HFFc6 (cell line): ENCODE measurements at regions not wholly inside any gene's neighbourhood (a gene's known extent, or its start where the extent isn't known, plus 50 kb on each side); places are given as distances from the start of the nearest gene placed in this dataset.
"Not testable (repeated sequence)": the region's sequence is repeated elsewhere in the genome, so short reads cannot be mapped to it uniquely, and the experiment has no call there.

ENCODE experiments used
- DNase-seq: peaks from one replicate; pipeline ENCODE4 v3.0.0-alpha.2; 2018
- H3K27ac Mint-ChIP-seq: 2 replicates; pipeline ENCODE4 v1.8.0; 2020; ENCODE audit warnings: mild to moderate bottlenecking, mixed read lengths
- H3K27me3 Mint-ChIP-seq: 2 replicates; pipeline ENCODE4 v1.8.0; 2021; ENCODE audit warnings: mild to moderate bottlenecking, moderate library complexity, mixed read lengths; ENCODE audit not compliant: insufficient read depth
- H3K36me3 Mint-ChIP-seq: 2 replicates; pipeline ENCODE4 v1.8.0; 2021; ENCODE audit warnings: low read depth, mixed read lengths
- H3K4me1 Mint-ChIP-seq: 2 replicates; pipeline ENCODE4 v1.8.0; 2020; ENCODE audit warnings: low read depth, mixed read lengths
- H3K4me3 Mint-ChIP-seq: 2 replicates; pipeline ENCODE4 v1.8.0; 2020; ENCODE audit warnings: mild to moderate bottlenecking, moderate library complexity, mixed read lengths
- H3K9me3 Mint-ChIP-seq: 2 replicates; pipeline ENCODE4 v1.8.0; 2020; ENCODE audit warnings: mild to moderate bottlenecking, mixed read lengths
- CTCF ChIP-seq: fragments of 200-600 bp; sonication (generic); IDR thresholded peaks from 2 replicates; pipeline ENCODE4 v1.5.0; 2021; ENCODE audit warnings: antibody characterized with exemption, mild to moderate bottlenecking

- Mint-ChIP-seq H3K4me1 (no peaks in the 10 kb centered on the region), H3K36me3 (no peaks in the 10 kb centered on the region), H3K9me3 (peaks cover 29% of the 10 kb centered on the region), H3K4me3 (no peak overlapping the region), H3K27me3 (no peaks in the 10 kb centered on the region), H3K27ac (no peak overlapping the region)
- DNase-seq, result no peak
- no peak for TF ChIP-seq CTCF
Measured at GRCh38 chr13:80881495-80881894, 540.6 kb upstream of the SPRY2 start.

- no peaks in the 10 kb centered on the region for H3K4me1 Mint-ChIP-seq
- no peak overlapping the region for H3K27ac Mint-ChIP-seq
Measured at GRCh38 chr13:80881034-80881433, 540.1 kb upstream of the SPRY2 start.

GRCh38 chr13:80877944-80878241 lies 537.0 kb upstream of the SPRY2 start:
- Mint-ChIP-seq H3K27ac (no peak overlapping the region), H3K4me1 (no peaks in the 10 kb centered on the region), H3K9me3 (peaks cover 28% of the 10 kb centered on the region), H3K27me3 (no peaks in the 10 kb centered on the region), H3K36me3 (no peaks in the 10 kb centered on the region), H3K4me3 (no peak overlapping the region)
- no peak for DNase-seq
- no peak for TF ChIP-seq CTCF

More at GRCh38 chr13:80881034-80881433, 540.1 kb upstream of the SPRY2 start:
- Mint-ChIP-seq H3K4me3 (no peak overlapping the region), H3K9me3 (peaks cover 27% of the 10 kb centered on the region), H3K27me3 (no peaks in the 10 kb centered on the region), H3K36me3 (no peaks in the 10 kb centered on the region)
- TF ChIP-seq CTCF, result no peak
- no peak for DNase-seq

- Mint-ChIP-seq H3K4me3 (no peak overlapping the region), H3K9me3 (peaks cover 28% of the 10 kb centered on the region), H3K27ac (no peak overlapping the region), H3K4me1 (no peaks in the 10 kb centered on the region), H3K27me3 (no peaks in the 10 kb centered on the region), H3K36me3 (no peaks in the 10 kb centered on the region)
- no peak for DNase-seq
- TF ChIP-seq CTCF, result no peak
Measured at GRCh38 chr13:80877209-80877943, 536.5 kb upstream of the SPRY2 start.

GRCh38 chr13:80873589-80873988 lies 532.7 kb upstream of the SPRY2 start:
- Mint-ChIP-seq H3K27ac (no peak overlapping the region), H3K9me3 (peaks cover 27% of the 10 kb centered on the region), H3K4me1 (no peaks in the 10 kb centered on the region), H3K27me3 (no peaks in the 10 kb centered on the region), H3K4me3 (no peak overlapping the region), H3K36me3 (no peaks in the 10 kb centered on the region)
- DNase-seq, result no peak
- TF ChIP-seq CTCF, result no peak

- H3K9me3 Mint-ChIP-seq, result peaks cover 22% of the 10 kb centered on the region
- H3K27ac Mint-ChIP-seq, H3K4me3 Mint-ChIP-seq, H3K36me3 Mint-ChIP-seq, H3K4me1 Mint-ChIP-seq, H3K27me3 Mint-ChIP-seq, DNase-seq: not testable (repeated sequence)
Measured at GRCh38 chr13:80871971-80872370, 531.0 kb upstream of the SPRY2 start.
